ENCODE measurements at regions not wholly inside any gene's neighbourhood (a gene's known extent, or its start where the extent isn't known, plus 50 kb on each side); places are given as distances from the start of the nearest gene placed in this dataset.

- no peak for TF ChIP-seq CTCF (IDR thresholded peaks at IDR 0.05; ENCODE audit: low read length)
- TF ChIP-seq EZH2 (IDR thresholded peaks at IDR 0.05; ENCODE audit: borderline replicate concordance, low read length), result no peak
Measured at GRCh38 chr5:23112237-23112636, 259.1 kb upstream of the CDH12 start.
